HL-60 (cell line): ENCODE measurements at regions not wholly inside any gene's neighbourhood (a gene's known extent, or its start where the extent isn't known, plus 50 kb on each side); places are given as distances from the start of the nearest gene placed in this dataset.

ENCODE experiments used
- DNase-seq, 2 experiments: peaks; one replicate each; pipeline ENCODE4 v3.0.0-alpha.2; 2010 to 2020; ENCODE audit warnings: low read depth in 1 of 2, low spot score in 1 of 2
- H3K27ac ChIP-seq: fragments of 250-450 bp; sonication (Bioruptor Pico); replicated peaks from 2 replicates; pipeline ENCODE4 v1.5.1; 2020; ENCODE audit warnings: mild to moderate bottlenecking, moderate library complexity
- H3K27me3 ChIP-seq: fragments of 250-450 bp; sonication (Bioruptor Pico); 2 replicates; pipeline ENCODE4 v1.5.1; 2021; ENCODE audit warnings: mild to moderate bottlenecking, moderate library complexity; ENCODE audit not compliant: insufficient read depth, poor library complexity, severe bottlenecking
- H3K4me3 ChIP-seq: replicated peaks from 2 replicates; pipeline ENCODE4 v1.5.1; 2011; ENCODE audit warnings: mild to moderate bottlenecking, control low read depth, low read length; ENCODE audit not compliant: insufficient read depth
- GABPA ChIP-seq: IDR thresholded peaks from 2 replicates; pipeline ENCODE4 v1.6.1; 2012; ENCODE audit warnings: low read depth
- POLR2AphosphoS5 ChIP-seq: IDR thresholded peaks from 2 replicates; pipeline ENCODE4 v1.6.1; 2012; ENCODE audit warnings: low read depth
- SPI1 ChIP-seq: IDR thresholded peaks from 2 replicates; pipeline ENCODE4 v1.6.1; 2012; ENCODE audit warnings: low read depth, mild to moderate bottlenecking, borderline replicate concordance
- TF ChIP-seq, protein P1 (sequence below): IDR thresholded peaks from one replicate; pipeline ENCODE4 v1.5.1; 2011; ENCODE audit warnings: low read length, control low read depth, inconsistent platforms; ENCODE audit not compliant: insufficient read depth
- TF ChIP-seq, protein P2 (sequence below): IDR thresholded peaks from 2 replicates; pipeline ENCODE4 v1.6.1; 2012; ENCODE audit warnings: low read depth; ENCODE audit not compliant: insufficient replicate concordance

DNA sequence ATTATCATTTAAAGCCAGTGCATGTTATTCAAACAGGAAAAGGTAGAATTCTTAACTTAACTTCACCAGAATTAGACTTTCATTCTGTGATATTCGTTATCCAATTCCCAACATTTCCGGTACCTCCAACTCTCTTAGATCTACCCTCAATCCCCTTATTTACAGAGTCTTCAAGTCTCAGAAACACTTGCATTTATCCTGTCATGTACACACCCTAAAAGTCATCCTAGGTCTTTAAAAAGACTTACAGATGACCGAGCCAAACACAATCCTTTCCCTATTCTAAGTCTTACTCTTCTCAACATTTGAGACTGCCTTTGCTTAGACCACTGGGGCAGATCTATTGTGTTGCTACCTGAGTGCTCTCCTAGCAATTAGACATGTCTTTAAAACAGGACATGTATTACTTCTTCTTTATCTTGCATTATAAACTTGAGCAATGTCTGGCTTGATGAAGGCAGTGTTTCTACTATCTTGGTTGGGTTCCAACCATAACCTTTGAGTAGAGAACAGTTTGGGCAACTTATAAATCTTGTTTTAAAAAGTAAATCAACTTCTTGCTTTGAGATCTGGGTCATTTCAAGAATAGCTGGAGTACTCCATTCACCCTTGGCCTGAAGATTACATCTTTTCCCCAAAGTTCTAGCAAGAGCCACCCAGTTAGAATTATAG, 140.6 kb upstream of the PLEKHG7 start:
- TF ChIP-seq, protein P1, sequence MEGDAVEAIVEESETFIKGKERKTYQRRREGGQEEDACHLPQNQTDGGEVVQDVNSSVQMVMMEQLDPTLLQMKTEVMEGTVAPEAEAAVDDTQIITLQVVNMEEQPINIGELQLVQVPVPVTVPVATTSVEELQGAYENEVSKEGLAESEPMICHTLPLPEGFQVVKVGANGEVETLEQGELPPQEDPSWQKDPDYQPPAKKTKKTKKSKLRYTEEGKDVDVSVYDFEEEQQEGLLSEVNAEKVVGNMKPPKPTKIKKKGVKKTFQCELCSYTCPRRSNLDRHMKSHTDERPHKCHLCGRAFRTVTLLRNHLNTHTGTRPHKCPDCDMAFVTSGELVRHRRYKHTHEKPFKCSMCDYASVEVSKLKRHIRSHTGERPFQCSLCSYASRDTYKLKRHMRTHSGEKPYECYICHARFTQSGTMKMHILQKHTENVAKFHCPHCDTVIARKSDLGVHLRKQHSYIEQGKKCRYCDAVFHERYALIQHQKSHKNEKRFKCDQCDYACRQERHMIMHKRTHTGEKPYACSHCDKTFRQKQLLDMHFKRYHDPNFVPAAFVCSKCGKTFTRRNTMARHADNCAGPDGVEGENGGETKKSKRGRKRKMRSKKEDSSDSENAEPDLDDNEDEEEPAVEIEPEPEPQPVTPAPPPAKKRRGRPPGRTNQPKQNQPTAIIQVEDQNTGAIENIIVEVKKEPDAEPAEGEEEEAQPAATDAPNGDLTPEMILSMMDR = no peak
- no peak for TF ChIP-seq GABPA
- TF ChIP-seq, protein P2, sequence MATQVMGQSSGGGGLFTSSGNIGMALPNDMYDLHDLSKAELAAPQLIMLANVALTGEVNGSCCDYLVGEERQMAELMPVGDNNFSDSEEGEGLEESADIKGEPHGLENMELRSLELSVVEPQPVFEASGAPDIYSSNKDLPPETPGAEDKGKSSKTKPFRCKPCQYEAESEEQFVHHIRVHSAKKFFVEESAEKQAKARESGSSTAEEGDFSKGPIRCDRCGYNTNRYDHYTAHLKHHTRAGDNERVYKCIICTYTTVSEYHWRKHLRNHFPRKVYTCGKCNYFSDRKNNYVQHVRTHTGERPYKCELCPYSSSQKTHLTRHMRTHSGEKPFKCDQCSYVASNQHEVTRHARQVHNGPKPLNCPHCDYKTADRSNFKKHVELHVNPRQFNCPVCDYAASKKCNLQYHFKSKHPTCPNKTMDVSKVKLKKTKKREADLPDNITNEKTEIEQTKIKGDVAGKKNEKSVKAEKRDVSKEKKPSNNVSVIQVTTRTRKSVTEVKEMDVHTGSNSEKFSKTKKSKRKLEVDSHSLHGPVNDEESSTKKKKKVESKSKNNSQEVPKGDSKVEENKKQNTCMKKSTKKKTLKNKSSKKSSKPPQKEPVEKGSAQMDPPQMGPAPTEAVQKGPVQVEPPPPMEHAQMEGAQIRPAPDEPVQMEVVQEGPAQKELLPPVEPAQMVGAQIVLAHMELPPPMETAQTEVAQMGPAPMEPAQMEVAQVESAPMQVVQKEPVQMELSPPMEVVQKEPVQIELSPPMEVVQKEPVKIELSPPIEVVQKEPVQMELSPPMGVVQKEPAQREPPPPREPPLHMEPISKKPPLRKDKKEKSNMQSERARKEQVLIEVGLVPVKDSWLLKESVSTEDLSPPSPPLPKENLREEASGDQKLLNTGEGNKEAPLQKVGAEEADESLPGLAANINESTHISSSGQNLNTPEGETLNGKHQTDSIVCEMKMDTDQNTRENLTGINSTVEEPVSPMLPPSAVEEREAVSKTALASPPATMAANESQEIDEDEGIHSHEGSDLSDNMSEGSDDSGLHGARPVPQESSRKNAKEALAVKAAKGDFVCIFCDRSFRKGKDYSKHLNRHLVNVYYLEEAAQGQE = no peak
- TF ChIP-seq POLR2AphosphoS5 = no peak
- TF ChIP-seq SPI1 = no peak
- Histone ChIP-seq H3K4me3 (no peak overlapping the region), H3K27ac (no peak overlapping the region), H3K27me3 (no peaks in the 10 kb centered on the region)
- no peak for DNase-seq

DNA sequence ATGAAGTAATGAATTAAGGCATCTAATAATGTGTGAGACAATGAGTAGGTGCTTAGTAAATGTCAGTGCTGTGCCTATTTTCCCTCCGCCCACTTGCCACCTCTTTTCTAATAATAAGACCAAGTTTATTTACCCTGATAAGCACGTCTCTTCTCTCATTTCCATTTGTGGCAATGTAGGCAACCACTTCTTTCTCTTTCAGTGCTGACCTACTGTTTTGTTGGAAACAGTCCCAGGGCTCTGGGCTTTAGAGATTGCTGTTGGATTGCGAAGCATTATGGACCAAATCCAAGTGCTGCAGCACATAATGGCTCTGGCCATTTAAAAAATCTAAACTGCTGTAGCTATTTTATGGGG, 141.3 kb upstream of the PLEKHG7 start:
- no peak overlapping the region for H3K27ac ChIP-seq
- TF ChIP-seq POLR2AphosphoS5 = no peak
- TF ChIP-seq, protein P2 = no peak
- TF ChIP-seq, protein P1 = no peak
- H3K4me3 ChIP-seq = no peak overlapping the region
- H3K27me3 ChIP-seq = no peaks in the 10 kb centered on the region
- no peak for DNase-seq

DNA sequence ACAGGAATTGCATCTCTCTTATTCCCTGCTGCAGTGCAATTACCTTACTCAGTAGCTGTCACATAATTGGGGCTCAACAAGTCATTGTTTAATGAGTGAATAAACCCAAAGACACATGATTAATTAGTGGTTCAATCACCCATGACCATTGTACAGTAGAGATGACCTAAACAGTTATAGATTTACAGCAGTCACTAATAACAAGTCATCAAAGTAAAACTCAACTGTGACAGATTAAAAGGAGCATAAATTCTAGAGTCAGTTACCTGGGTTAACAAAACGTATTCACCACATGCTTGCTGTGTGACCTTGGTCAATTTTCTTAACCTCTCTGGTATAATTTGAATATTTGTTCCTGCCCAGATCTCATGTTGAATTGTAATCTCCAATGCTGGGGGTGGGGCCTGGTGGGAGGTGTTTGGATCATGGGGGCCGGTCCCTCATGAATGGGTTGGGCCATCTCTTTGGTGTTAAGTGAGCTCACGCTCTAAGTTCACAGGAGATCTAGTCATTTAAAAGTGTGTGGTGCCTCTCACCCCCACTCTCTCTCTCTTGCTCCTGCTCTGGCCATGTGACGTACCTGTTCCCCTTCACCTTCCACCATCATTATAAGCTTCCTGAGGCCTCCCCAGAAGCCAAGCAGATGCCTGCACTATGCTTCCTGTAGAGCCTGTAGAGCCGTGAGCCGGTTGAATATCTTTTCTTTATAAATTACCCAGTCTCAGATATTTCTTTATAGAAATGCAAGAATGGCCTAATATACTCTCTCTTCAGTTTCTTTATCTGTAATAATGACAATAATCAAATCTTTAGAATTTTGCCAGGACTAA, 141.9 kb upstream of the PLEKHG7 start:
- DNase-seq = no peak
- H3K27me3 ChIP-seq = no peaks in the 10 kb centered on the region
- no peak overlapping the region for H3K4me3 ChIP-seq
- TF ChIP-seq SPI1 = no peak
- TF ChIP-seq, protein P1 = no peak
- TF ChIP-seq, protein P2 = no peak
- no peak for TF ChIP-seq POLR2AphosphoS5
- TF ChIP-seq GABPA = no peak
- no peak overlapping the region for H3K27ac ChIP-seq
